NCI-H82 treated with DMSO at 0.1 percent for 48 hours (cell line): ENCODE measurements at regions not wholly inside any gene's neighbourhood (a gene's known extent, or its start where the extent isn't known, plus 50 kb on each side); places are given as distances from the start of the nearest gene placed in this dataset.
"Not testable (repeated sequence)": the region's sequence is repeated elsewhere in the genome, so short reads cannot be mapped to it uniquely, and the experiment has no call there.

ENCODE experiments used
- DNase-seq: peaks from one replicate; lab custom pipeline; 2025; ENCODE audit not compliant: unreplicated experiment; lab: John Stamatoyannopoulos, UW

- DNase-seq = no peak
Measured at GRCh38 chr2:237195396-237196120, 109.9 kb downstream of the COPS8 start.

DNA sequence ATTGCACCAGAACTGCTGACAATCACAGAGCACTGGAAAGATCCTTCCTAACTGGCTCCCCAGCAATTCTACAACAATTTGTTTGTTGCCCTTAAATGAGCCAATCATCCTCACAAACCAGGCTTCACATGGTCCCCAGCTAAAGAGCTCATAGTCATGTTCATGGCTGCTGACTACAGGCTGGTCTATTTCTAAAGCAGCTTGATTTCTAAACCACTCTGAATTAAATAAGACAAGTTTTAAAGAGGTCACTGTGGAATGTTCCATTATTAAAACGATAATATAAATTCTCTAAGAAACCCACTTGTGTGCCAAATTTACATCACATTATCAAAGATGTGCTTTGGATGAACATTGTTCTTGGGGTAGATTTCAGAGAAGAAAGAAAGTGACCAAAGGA, 110.7 kb downstream of the COPS8 start:
- DNase-seq = no peak

DNA sequence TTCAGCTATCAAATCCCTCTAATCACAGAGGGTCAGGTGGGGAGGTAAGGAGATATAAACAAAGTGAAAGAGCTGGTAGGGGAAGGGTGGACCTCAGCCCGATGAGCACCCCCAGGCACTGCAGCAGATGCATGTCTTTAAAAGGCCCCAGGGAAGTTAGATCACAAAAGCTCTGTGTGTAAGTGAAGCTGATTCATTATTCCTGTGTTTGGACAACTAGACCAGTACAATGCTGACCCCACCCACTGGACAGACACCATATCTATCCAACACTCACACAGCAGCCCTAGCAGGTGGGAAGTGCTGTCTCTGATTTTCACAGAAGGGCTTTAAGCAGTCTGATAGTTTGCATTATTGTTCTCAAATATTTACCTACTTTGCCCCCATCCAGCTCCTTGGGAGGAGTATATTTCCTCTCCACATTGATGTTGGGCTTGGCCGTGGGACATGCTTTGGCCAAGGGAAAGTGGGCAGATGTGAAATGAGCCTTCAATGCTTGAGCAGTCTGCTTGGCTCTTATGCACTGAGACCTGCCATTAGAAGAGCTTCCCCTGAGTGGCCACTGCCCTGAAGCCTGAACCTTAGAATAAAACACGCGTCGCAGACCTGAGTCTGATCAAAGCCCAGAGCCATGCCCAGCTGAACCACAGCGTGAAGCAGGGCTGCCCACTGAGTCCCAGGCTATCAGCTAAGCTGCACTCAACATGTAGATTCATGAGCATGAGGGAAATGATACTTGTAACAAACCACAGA, 111.4 kb downstream of the COPS8 start:
- DNase-seq = no peak

- no peak for DNase-seq
Measured at GRCh38 chr2:237198164-237198855, 112.6 kb downstream of the COPS8 start.

- no peak for DNase-seq
Measured at GRCh38 chr2:237199082-237199481, 113.4 kb downstream of the COPS8 start.

- no peak for DNase-seq
Measured at GRCh38 chr2:237199577-237199976, 113.9 kb downstream of the COPS8 start.

- no peak for DNase-seq
Measured at GRCh38 chr2:237200462-237200861, 114.8 kb downstream of the COPS8 start.

DNA sequence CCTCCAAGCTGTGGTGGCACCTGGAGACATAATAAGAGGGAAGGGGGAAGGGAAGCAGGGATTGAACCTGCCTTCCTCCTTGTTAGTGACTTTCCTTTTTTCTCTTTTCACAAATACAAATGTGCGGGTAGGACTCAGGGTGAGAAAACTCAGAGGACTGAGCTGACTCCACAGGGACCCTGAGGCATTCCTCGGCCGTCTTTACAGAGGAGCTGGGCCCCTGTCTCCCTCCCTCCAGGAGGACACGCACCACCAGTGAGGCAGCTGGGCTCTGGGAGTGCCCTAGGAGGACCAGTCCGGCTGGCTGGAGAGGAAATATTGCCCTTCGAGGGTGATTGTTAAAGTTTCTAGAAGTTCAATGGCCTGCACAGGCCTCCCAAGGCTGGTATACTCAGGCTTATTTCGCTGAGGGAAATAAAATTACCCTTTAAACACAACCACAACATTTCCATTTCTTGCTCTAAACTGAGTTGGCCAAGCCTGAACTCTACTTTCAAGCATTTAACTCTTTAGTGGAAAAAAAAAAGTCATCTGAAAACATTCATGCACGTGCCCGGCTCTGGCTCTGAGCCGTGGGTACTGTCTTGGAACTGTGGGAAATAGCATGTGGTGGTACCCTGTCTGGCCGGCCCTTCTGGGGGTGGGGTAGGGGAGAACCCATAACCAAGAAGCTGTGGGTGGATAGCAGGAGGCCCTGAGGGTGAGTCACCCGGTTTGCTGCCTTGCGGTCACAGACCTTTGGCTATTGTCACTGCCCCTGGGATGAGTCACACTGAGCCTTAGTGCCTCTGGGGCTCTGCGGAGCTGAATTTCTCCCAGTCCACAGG, 116.0 kb downstream of the COPS8 start:
- no peak for DNase-seq

GRCh38 chr2:237202288-237203030, 116.8 kb downstream of the COPS8 start:
- DNase-seq = no peak

DNA sequence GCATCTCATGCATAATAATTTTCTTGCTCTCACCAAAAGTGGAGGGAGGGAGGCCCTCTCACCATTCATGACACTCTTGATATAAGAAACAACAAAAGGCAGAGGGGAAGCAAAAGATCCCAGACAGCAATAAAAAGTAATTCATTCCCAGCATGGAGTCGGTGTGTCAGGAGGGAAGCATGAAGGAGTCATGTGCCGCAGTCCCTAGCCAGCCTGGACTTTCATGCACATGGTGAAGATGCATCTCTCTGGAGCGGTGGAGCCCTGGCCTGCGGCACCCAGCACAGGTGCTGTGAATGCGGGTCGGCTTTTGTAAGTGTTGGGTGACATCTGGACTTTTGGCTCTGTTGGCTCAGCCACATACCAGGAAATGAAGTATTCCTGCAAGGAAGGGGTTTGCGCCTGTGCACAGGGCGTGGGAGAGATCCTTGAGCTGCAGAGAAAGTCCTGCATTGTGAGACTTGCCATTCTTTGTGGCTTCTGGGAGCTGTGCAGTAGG, 119.4 kb downstream of the COPS8 start:
- DNase-seq = no peak

GRCh38 chr2:237205561-237205971, 119.9 kb downstream of the COPS8 start:
- no peak for DNase-seq

DNA sequence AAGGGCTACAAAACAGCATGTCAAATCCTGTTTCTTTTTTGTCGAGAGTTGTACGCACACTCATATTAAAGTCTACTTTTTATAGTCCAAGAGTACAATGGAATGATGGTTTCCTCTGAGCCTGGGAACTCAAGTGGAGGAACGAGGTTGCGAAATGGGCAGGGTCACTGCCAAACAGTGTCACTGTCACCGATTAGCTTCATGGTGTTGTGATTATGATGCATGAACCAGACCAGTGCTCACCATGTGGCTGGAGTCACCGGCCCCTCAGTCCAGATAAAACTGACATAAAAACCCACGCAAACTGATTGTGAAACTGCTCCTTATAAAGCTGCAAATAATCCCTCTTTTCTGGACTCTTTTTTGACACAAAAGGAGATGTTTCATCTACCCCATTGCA, 122.0 kb downstream of the COPS8 start:
- no peak for DNase-seq

- DNase-seq = no peak
Measured at GRCh38 chr2:237208373-237209260, 122.9 kb downstream of the COPS8 start.

DNA sequence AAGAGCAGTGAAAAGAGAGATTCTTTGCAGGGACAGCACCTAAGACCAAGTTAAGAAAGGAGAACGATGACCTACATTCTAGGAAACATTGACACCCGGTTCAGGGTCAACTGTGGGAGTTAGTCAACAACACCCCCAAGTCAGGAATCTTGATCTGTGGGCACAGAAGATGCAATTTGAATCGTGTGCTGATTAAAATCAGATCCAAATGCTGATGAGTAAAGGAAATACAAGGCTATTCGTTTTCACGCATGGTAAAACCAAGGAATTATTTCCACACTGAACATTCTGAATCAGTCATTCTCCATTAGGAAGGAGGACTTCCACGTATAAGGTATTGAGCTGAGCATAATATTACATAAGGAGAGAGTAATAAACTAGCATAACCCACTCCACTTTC, 124.2 kb downstream of the COPS8 start:
- DNase-seq = no peak

GRCh38 chr2:237210297-237210696, 124.6 kb downstream of the COPS8 start:
- DNase-seq = no peak

- no peak for DNase-seq
Measured at GRCh38 chr2:237210763-237211162, 125.1 kb downstream of the COPS8 start.

DNA sequence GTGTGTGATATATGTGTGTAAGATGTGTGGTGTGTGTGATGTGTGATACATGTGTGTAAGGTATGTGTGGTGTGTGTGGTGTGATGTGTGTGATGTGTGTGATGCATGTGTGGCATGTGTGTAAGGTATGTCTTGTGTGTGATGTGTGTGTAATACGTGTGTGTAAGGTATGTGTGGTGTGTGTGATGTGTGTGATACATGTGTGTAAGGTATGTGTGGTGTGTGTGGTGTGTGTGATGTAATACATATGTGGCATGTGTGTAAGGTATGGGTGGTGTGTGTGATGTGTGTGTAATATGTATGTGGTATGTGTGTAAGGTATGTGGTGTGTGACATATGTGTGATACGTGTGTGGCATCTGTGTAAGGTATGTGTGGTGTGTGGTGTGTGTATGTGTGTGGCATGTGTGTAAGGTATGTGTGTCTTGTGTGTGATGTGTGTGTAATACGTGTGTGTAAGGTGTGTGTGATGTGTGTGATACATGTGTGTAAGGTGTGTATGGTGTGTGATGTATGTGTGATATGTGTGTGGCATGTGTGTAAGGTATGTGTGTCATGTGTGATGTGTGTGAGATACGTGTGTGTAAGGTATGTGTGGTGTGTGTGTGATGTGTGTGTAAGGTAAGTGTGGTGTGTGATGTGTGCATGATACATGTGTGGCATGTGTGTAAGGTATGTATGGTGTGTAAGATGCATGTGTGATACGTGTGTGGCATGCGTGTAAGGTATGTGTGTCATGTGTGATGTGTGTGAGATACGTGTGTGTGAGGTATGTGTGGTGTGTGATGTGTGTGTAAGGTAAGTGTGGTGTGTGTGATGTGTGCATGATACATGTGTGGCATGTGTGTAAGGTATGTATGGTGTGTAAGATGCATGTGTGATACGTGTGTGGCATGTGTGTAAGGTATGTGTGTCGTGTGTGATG, 126.9 kb downstream of the COPS8 start:
- DNase-seq = not testable (repeated sequence)
